Activated naive CD4-positive, alpha-beta T cell treated with anti-CD3 and anti-CD28 coated beads, Interleukin-2, amount 10 ng/mL, durations not matched to agents 7 days and 5 days (primary cell): ENCODE measurements at regions not wholly inside any gene's neighbourhood (a gene's known extent, or its start where the extent isn't known, plus 50 kb on each side); places are given as distances from the start of the nearest gene placed in this dataset.
"Not testable (repeated sequence)": the region's sequence is repeated elsewhere in the genome, so short reads cannot be mapped to it uniquely, and the experiment has no call there.

ENCODE experiments used
- CTCF ChIA-PET: fragments of 350-600 bp; sonication (Branson Sonifier 250); formaldehyde crosslinking; loops from one replicate; lab custom pipeline; 2021; ENCODE audit warnings: antibody characterized with exemption; lab: Charles Lee
- DNase-seq: peaks from one replicate; pipeline ENCODE4 v3.0.0-alpha.2; 2020
- H3K27ac Mint-ChIP-seq: one replicate; pipeline ENCODE4 v1.8.0; 2021; ENCODE audit warnings: mild to moderate bottlenecking, moderate library complexity, mixed read lengths
- H3K27me3 Mint-ChIP-seq: one replicate; pipeline ENCODE4 v1.8.0; 2021; ENCODE audit warnings: mild to moderate bottlenecking, mixed read lengths
- H3K36me3 Mint-ChIP-seq: one replicate; pipeline ENCODE4 v1.8.0; 2021; ENCODE audit warnings: mixed read lengths
- H3K4me1 Mint-ChIP-seq: one replicate; pipeline ENCODE4 v1.8.0; 2021; ENCODE audit warnings: mixed read lengths
- H3K4me3 Mint-ChIP-seq: one replicate; pipeline ENCODE4 v1.8.0; 2021; ENCODE audit warnings: mild to moderate bottlenecking, moderate library complexity, mixed read lengths
- H3K9me3 Mint-ChIP-seq: one replicate; pipeline ENCODE4 v1.8.0; 2021; ENCODE audit warnings: mixed read lengths

DNA sequence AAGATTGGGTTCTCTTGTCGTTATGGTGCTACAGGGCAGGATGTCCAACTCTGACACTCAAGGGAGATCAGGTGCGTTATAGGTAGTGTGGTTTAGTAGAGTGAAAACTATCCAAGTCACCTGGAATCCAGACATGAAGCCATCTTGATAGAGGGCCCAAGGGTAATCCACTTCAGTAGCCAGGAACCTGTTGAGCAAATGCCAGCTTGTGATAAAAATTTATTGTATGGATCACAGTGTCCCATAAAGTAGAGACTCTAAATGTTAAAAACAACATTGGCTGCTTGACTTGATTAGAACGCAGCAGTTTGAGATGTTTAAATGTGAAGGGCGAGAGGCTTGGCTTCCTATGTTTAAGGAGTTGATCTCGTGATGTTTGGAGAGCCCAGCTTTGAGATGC lies 105.7 kb upstream of the GMDS start:
- H3K36me3 Mint-ChIP-seq = no peaks in the 10 kb centered on the region
- H3K27ac Mint-ChIP-seq = no peak overlapping the region
- no peak for DNase-seq
- H3K9me3 Mint-ChIP-seq = no peaks in the 10 kb centered on the region
- H3K4me1 Mint-ChIP-seq = no peaks in the 10 kb centered on the region
- CTCF ChIA-PET = interaction anchor here (1.0 to 1.5 kb wide), 3 partner anchors 135 to 753 kb away, joined by 4 to 5 read pairs (median 4); no protein-coding TSS in a partner anchor
- no peak overlapping the region for H3K4me3 Mint-ChIP-seq
- H3K27me3 Mint-ChIP-seq = no peaks in the 10 kb centered on the region

DNA sequence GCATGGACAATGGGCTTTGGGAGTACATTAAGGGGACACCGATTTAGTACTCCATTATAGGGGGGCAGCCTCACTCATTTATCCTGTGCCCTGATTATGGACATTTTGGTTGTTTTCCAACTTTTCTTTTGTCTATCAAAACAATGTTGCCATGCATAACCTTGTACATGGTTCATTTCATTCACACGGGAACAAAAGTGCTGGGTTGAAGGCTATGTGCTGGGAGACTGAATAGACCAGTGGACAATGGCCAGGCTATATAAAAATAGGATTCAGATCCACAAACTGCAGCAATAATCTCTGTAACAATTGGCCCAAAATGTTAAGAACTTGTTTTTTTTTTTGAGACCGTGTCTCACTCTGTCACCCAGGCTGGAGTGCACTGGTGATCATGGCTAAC lies 100.7 kb upstream of the GMDS start:
- CTCF ChIA-PET = no interaction called here
- no peaks in the 10 kb centered on the region for H3K36me3 Mint-ChIP-seq
- H3K4me1 Mint-ChIP-seq = no peaks in the 10 kb centered on the region
- peaks cover 6% of the 10 kb centered on the region for H3K9me3 Mint-ChIP-seq
- H3K4me3 Mint-ChIP-seq = no peak overlapping the region
- peaks cover 3% of the 10 kb centered on the region for H3K27me3 Mint-ChIP-seq
- DNase-seq = no peak
- no peak overlapping the region for H3K27ac Mint-ChIP-seq

DNA sequence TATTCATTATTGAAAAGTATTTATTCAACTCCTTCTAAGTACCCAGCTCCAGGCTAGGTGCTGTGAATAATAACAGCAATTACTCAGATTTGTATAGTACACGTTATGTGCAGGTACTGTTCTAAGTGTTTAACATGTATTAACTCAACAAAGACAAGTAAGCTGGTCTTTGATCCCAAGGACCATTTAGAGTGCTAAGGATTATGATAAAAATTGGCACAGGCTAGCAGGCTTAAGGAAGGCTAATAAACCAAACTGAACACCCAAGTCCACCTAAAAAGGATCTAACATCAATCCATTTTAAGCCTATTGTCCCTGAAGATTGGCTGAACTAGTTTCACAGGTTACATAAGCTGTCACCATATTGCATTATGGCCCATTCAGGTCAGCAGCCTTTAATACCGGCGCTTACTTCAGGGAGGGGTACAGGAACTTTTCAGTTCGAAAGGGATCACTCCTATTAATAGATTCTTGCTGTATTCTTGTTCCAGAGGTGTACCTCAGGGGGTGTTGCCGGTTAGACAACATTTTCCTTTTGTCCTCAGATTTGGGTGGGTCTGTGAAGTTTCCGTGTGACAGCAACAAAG lies 99.0 kb upstream of the GMDS start:
- no peaks in the 10 kb centered on the region for H3K4me1 Mint-ChIP-seq
- no peak for DNase-seq
- no peaks in the 10 kb centered on the region for H3K36me3 Mint-ChIP-seq
- CTCF ChIA-PET = no interaction called here
- H3K27me3 Mint-ChIP-seq = peaks cover 3% of the 10 kb centered on the region
- H3K27ac Mint-ChIP-seq = no peak overlapping the region
- H3K9me3 Mint-ChIP-seq = peaks cover 12% of the 10 kb centered on the region
- H3K4me3 Mint-ChIP-seq = no peak overlapping the region

DNA sequence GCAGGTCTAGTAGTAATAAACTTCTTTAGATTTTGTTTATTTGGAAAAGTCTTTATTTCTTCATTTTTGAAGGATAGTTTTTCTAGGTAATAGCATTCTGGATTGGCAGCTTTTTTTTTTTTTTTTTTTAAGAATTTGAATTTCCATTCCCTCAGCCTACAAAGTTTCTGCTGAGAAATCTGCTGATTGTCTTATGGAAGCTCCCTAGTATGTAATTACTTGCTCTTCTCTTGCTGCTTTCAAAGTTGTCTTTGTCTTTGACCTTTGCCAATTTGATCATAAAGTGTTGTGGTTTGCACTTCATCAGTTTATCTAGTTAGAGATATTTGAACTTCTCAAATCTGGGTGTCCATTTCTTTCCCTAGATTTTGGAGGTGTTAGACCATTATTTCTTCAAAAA lies 82.2 kb upstream of the GMDS start:
- Mint-ChIP-seq H3K27me3 (no peaks in the 10 kb centered on the region), H3K36me3 (peaks cover 13% of the 10 kb centered on the region), H3K4me3 (no peak overlapping the region), H3K9me3 (peaks cover 40% of the 10 kb centered on the region), H3K4me1 (no peaks in the 10 kb centered on the region), H3K27ac (no peak overlapping the region)
- CTCF ChIA-PET = no interaction called here
- no peak for DNase-seq

DNA sequence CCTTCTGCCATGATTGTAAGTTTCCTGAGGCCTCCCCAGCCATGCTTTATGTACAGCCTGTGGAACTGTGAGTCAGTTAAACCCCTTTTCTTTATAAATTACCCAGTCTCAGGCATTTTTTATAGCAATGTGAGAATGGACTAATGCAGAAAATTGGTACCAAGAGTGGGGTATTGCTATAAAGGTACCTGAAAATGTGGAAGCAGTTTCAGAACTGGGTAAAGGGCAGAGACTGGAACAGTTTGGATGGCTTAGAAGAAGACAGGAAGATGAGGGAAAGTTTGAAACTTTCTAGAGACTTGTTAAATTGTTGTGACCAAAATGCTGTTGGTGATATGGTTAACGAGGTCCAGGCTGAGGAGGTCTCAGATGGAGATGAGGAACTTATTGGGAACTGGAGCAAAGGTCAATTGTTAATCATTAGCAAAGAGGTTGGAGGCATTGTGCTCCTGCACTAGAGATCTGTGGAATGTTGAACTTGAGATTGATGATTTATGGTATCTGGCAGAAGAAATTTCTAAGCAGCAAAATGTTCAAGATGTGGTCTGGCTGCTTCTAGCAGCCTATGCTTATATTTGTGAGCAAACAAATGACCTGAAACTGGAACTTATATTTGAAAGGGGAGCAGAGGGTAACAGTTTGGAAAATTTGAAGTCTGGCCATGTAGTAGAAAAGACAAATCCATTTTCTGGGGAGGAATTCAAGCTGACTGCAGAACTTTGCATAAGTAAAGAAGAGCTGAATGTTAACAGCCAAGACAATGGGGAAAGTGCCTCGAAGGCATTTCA lies 79.0 kb upstream of the GMDS start:
- H3K36me3 Mint-ChIP-seq = peaks cover 13% of the 10 kb centered on the region
- CTCF ChIA-PET = no interaction called here
- DNase-seq = no peak
- no peak overlapping the region for H3K27ac Mint-ChIP-seq
- H3K4me1 Mint-ChIP-seq = no peaks in the 10 kb centered on the region
- no peak overlapping the region for H3K4me3 Mint-ChIP-seq
- H3K27me3 Mint-ChIP-seq = no peaks in the 10 kb centered on the region
- H3K9me3 Mint-ChIP-seq = peaks cover 35% of the 10 kb centered on the region

DNA sequence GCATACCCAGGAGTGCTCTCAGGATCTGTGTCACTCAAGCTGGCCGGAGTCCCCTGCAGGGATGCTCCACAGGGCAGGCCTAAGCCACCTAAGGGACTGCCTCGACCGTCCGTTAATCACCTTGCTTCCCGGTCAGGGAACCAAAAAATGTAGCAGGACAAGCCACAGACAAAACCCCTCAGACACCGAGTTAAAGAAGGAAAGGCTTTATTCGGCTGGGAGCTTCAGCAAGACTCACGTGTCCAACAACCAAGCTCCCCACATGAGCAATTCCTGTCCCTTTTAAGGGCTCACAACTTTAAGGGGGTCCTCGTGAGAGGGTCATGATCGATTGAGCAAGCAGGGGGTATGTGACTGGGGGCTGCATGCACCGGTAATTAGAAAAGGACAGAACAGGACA lies 72.1 kb upstream of the GMDS start:
- peaks cover 12% of the 10 kb centered on the region for H3K9me3 Mint-ChIP-seq
- DNase-seq, H3K4me1 Mint-ChIP-seq, CTCF ChIA-PET, H3K27me3 Mint-ChIP-seq, H3K27ac Mint-ChIP-seq, H3K4me3 Mint-ChIP-seq, H3K36me3 Mint-ChIP-seq: not testable (repeated sequence)

DNA sequence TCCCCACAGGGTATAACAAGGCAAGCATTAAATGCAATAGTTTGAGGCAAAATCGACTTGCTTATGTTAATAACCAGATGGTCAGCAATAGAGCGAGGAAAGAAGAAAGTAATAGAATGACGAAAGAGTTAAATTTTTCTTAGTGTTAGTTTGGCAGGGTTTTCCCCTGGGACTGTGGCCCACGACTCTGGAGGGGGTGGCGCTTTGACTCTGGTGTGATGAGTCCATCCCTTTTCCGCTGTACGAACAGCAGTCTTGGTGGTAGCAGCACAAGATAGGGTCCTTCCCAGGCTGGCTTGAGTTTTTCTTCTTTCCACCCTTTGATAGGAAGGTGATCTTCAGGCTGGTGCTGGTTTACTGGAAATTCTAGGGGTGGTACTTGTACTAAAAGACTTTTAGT lies 69.2 kb upstream of the GMDS start:
- no peak for DNase-seq
- CTCF ChIA-PET = no interaction called here
- no peaks in the 10 kb centered on the region for H3K4me1 Mint-ChIP-seq
- peaks cover 10% of the 10 kb centered on the region for H3K9me3 Mint-ChIP-seq
- no peaks in the 10 kb centered on the region for H3K27me3 Mint-ChIP-seq
- H3K36me3 Mint-ChIP-seq = no peaks in the 10 kb centered on the region
- H3K27ac Mint-ChIP-seq = no peak overlapping the region
- H3K4me3 Mint-ChIP-seq = no peak overlapping the region

DNA sequence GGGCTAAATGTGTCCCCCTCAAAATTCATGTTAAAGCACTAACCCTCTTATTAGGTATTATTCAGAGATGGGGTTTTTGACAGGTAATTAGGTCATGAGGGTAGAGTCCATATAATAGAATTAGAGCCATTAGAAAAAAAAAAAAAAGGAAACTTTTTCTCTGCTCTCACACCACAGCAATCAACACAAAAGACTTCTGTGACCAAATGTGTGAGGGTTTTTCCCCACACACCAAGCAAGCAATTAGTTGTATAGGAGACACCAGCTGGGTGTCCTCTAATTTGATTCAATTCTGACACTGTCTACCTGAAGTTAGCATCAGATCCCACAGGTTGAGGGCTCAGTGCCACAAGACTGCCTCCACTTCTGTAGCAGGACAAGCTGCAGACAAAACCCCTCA lies 64.6 kb upstream of the GMDS start:
- no peaks in the 10 kb centered on the region for H3K36me3 Mint-ChIP-seq
- no peaks in the 10 kb centered on the region for H3K4me1 Mint-ChIP-seq
- H3K27ac Mint-ChIP-seq = no peak overlapping the region
- peaks cover 5% of the 10 kb centered on the region for H3K9me3 Mint-ChIP-seq
- no peaks in the 10 kb centered on the region for H3K27me3 Mint-ChIP-seq
- DNase-seq = no peak
- CTCF ChIA-PET = no interaction called here
- H3K4me3 Mint-ChIP-seq = no peak overlapping the region

DNA sequence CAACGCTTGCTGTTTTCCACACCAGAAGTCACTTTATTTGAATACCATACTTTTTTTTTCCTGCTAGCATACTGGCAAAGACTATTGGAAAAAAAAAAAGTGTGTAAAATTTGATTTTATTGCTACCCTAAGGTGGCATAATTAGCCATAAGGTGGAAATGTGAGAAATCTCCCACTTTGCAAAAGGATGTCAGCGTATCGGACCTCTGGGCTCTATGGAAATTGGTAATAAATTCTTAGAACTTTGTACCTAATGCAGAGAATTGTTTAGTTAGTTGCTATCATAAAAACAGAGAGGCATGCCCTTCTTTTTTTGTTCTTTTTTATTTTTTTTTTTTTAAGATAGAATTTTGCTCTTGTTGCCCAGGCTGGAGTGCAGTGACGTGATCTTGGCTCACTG lies 63.7 kb upstream of the GMDS start:
- DNase-seq = no peak
- Mint-ChIP-seq H3K4me3 (no peak overlapping the region), H3K9me3 (peaks cover 5% of the 10 kb centered on the region), H3K27ac (no peak overlapping the region), H3K27me3 (no peaks in the 10 kb centered on the region), H3K4me1 (no peaks in the 10 kb centered on the region), H3K36me3 (no peaks in the 10 kb centered on the region)
- CTCF ChIA-PET = no interaction called here

DNA sequence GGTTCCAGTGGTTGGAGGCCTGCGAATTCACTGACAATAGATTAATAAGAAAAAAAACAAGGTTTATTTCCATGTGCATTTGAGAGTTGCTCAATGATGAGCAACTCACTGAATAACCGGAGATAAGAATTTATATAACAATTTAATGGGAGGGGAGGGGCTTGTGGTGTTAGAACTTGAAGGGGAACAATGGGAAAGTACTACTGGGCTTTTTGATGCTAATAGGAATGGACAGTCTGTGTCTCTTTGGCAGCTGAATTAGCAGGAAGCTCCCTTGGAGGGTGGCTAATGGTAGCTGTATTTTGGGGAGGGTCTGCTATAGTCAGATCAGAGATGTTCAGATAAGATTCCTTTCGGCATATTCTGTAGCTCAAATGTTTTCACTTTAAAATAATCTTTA lies 62.4 kb upstream of the GMDS start:
- peaks cover 12% of the 10 kb centered on the region for H3K9me3 Mint-ChIP-seq
- no peaks in the 10 kb centered on the region for H3K4me1 Mint-ChIP-seq

DNA sequence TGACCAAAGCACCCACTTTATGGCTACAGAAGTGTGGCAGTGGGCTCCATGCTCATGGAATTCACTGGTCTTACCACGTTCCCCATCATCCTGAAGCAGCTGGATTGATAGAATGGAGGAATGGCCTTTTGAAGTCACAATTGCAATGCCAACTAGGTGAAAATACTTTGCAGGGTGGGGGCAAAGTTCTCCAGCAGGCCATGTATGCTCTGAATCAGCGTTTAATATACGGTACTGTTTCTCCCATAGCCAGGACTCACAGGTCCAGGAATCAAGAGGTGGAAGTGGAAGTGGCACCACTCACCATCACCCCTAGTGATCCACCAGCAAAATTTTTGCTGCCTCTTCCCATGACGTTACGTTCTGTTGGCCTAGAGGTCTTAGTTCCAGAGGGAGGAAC lies 60.5 kb upstream of the GMDS start:
- CTCF ChIA-PET = no interaction called here
- peaks cover 24% of the 10 kb centered on the region for H3K9me3 Mint-ChIP-seq

More for the DNA sequence above, 62.4 kb upstream of the GMDS start:
- H3K36me3 Mint-ChIP-seq = no peaks in the 10 kb centered on the region
- H3K27me3 Mint-ChIP-seq = no peaks in the 10 kb centered on the region
- CTCF ChIA-PET = no interaction called here
- no peak overlapping the region for H3K27ac Mint-ChIP-seq
- no peak for DNase-seq
- no peak overlapping the region for H3K4me3 Mint-ChIP-seq

DNA sequence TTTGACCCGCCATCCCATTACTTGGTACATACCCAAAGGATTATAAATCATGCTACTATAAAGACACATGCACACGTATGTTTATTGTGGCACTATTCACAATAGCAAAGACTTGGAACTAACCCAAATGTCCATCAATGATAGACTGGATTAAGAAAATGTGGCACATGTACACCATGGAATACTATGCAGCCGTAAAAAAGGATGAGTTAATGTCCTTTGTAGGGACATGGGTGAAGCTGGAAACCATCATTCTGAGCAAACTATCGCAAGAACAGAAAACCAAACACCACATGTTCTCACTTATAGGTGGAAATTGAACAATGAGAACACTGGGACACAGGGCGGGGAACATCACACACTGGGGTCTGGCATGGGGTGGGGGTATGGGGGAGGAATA lies 57.1 kb upstream of the GMDS start:
- DNase-seq, H3K27ac Mint-ChIP-seq, H3K36me3 Mint-ChIP-seq, H3K4me3 Mint-ChIP-seq, CTCF ChIA-PET, H3K4me1 Mint-ChIP-seq, H3K27me3 Mint-ChIP-seq: not testable (repeated sequence)
- H3K9me3 Mint-ChIP-seq = peaks cover 40% of the 10 kb centered on the region

More for the DNA sequence above, 60.5 kb upstream of the GMDS start:
- Mint-ChIP-seq H3K27ac (no peak overlapping the region), H3K4me3 (no peak overlapping the region), H3K27me3 (no peaks in the 10 kb centered on the region), H3K4me1 (no peaks in the 10 kb centered on the region), H3K36me3 (peaks cover under 1% of the 10 kb centered on the region)
- DNase-seq = no peak

DNA sequence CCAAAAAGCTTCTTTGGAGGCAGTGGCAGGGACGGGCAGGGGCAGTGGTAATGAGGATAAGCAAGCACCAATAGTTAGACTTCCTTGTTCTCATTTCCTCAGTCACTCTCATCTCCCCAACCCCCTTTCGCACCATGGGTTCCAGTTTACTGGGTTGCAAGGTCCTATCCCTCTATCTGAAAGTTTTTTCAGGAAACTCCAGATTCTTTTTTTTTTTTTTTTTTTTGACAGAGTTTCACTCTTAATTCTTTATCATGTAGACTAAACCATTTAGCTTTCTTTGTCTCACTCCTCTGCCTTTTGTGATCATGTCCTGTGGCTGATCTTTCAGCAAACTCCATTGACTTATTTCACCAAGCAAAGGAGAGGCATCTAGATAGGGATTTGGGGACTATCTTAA lies 51.4 kb upstream of the GMDS start:
- CTCF ChIA-PET = no interaction called here
- H3K4me1 Mint-ChIP-seq = no peaks in the 10 kb centered on the region
- no peak overlapping the region for H3K27ac Mint-ChIP-seq
- H3K9me3 Mint-ChIP-seq = peaks cover 54% of the 10 kb centered on the region
- H3K36me3 Mint-ChIP-seq = peaks cover 5% of the 10 kb centered on the region
- H3K4me3 Mint-ChIP-seq = no peak overlapping the region
- no peaks in the 10 kb centered on the region for H3K27me3 Mint-ChIP-seq
- no peak for DNase-seq
